ENCODE measurements at regions not wholly inside any gene's neighbourhood (a gene's known extent, or its start where the extent isn't known, plus 50 kb on each side); places are given as distances from the start of the nearest gene placed in this dataset.
"Not testable (repeated sequence)": the region's sequence is repeated elsewhere in the genome, so short reads cannot be mapped to it uniquely, and the experiment has no call there.

DNA sequence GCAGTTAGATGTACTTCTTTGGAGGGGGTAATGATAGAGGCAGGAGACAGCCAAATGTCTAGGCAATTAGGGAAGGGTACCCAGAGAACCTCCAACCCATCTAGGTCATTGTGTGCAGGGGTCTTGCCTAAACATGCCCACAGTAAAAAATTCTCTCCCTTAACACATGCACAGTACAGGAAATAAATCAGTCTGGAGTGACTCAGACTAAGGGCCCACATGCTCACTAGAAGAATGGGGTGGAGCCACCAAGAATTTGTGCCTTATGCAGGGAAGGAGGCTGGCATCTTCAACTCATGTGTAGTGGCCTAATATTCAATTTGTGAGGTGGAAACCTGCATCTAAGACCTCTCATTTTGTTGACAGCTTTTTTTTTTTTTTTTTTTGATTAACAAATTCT, 945.3 kb upstream of the GRIA3 start:
- no peak overlapping the region for H3K4me3 Mint-ChIP-seq
- no peak for DNase-seq

DNA sequence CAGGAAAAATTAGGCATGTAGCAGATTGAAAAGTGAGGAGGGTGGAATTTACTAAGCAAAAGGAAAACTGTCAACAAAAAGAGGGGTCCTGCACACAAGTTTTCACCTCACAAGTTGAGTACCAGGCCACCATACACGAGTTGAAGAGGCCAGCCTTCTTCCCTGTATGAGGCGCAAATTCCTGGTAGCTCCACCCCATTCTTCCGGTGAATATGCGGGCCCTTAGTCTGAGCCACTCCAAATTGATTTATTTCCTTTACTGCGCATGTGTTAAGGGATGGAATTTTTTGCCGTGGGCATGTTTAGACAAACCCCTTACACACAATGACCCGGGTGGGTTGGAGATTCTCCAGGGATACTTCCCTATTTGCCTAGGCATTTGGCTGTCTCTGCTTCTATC, 942.1 kb upstream of the GRIA3 start:
- no peaks in the 10 kb centered on the region for H3K9me3 Mint-ChIP-seq
- no peak for DNase-seq
- H3K36me3 Mint-ChIP-seq: no peaks in the 10 kb centered on the region
- H3K27ac Mint-ChIP-seq: no peak overlapping the region
- no peaks in the 10 kb centered on the region for H3K27me3 Mint-ChIP-seq
- H3K4me1 Mint-ChIP-seq: no peaks in the 10 kb centered on the region
- CTCF ChIA-PET: no interaction called here
- no peak overlapping the region for H3K4me3 Mint-ChIP-seq

More for the DNA sequence above, 945.3 kb upstream of the GRIA3 start:
- H3K27ac Mint-ChIP-seq: no peak overlapping the region
- H3K9me3 Mint-ChIP-seq: no peaks in the 10 kb centered on the region
- CTCF ChIA-PET: no interaction called here
- no peaks in the 10 kb centered on the region for H3K4me1 Mint-ChIP-seq
- no peaks in the 10 kb centered on the region for H3K36me3 Mint-ChIP-seq
- H3K27me3 Mint-ChIP-seq: no peaks in the 10 kb centered on the region

DNA sequence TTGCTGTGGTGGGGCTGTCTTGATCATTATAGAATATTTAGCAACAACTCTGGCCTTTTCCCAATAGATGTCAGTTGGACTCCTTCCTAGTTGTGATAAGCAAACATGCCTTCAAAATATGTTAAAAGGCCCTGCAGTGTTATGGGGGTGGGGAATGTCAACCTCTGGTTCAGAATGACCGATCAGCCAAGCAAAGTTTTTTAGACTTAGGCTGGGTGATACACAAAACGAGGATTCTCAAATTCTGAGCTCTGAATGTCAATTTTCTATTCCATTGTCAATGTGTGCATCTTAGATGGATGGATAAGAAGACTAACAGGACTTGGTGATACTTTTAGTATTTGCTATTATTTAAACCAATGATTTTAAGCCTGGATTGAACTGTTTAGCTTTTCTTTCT, 940.0 kb upstream of the GRIA3 start:
- H3K27ac Mint-ChIP-seq: no peak overlapping the region
- H3K27me3 Mint-ChIP-seq: no peaks in the 10 kb centered on the region
- no peaks in the 10 kb centered on the region for H3K9me3 Mint-ChIP-seq
- no peaks in the 10 kb centered on the region for H3K36me3 Mint-ChIP-seq
- H3K4me3 Mint-ChIP-seq: no peak overlapping the region
- CTCF ChIA-PET: no interaction called here
- H3K4me1 Mint-ChIP-seq: no peaks in the 10 kb centered on the region
- DNase-seq: no peak

DNA sequence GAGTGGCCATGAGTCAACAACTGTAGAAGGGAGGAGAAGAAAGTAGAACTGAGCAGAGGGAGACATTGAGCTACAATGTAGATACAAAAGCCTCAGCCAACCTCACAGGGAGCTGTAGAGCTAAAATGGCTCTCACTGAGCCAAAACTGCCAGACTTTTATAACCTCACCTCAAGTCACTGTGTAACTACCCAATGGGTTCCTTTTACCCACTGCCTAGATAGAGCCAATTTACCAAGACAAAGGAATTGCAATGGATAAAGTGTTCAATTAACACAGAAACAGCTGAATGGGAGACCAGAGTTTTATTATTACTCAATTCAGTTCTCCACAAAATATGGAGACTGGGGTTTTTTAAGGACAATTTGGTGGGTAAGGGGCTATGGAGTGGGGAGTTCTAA, 938.9 kb upstream of the GRIA3 start:
- Mint-ChIP-seq H3K27me3 (no peaks in the 10 kb centered on the region), H3K9me3 (no peaks in the 10 kb centered on the region), H3K4me1 (no peaks in the 10 kb centered on the region), H3K4me3 (no peak overlapping the region), H3K27ac (no peak overlapping the region), H3K36me3 (no peaks in the 10 kb centered on the region)
- CTCF ChIA-PET: no interaction called here
- no peak for DNase-seq

DNA sequence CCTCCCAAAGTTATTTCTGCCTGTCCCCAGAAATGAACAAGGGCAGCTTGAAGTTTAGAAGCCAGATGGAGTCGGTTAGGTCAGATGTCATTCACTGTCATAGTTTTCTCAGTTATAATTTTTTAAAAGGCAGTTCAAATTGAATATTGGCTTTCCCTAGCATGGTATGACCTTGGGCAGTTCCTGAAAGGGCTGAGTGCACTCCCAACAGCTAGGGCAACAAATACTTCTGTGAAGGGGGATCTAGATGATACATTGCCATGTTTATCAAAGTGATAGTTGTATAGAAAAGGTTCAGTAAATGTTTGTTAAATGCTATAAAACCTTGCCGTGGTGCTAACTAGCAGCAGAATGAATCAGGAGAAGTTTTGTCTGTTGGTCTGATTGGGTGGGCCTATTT, 938.1 kb upstream of the GRIA3 start:
- no peaks in the 10 kb centered on the region for H3K27me3 Mint-ChIP-seq
- H3K27ac Mint-ChIP-seq: no peak overlapping the region
- CTCF ChIA-PET: no interaction called here
- no peak overlapping the region for H3K4me3 Mint-ChIP-seq
- H3K4me1 Mint-ChIP-seq: no peaks in the 10 kb centered on the region
- H3K36me3 Mint-ChIP-seq: no peaks in the 10 kb centered on the region
- DNase-seq: no peak
- H3K9me3 Mint-ChIP-seq: no peaks in the 10 kb centered on the region

DNA sequence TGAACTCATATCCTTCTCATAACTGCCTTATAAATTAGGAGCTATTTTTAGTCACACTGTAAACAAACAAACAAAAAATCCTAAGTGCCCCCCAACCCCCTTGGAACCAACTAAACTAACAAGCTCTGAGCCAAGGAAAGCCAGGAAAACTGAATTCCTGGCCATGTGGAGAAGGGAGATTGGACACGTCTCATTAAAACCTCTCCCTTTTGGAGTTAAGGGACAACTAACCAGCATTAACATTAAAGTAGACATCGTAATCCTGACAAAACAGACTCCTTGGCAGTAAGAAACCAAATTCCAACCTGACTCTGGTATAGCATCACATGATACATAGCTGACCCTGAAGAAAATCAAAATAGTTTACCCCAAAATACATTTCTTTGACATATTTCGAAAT, 937.1 kb upstream of the GRIA3 start:
- CTCF ChIA-PET: no interaction called here
- H3K4me3 Mint-ChIP-seq: no peak overlapping the region
- no peak overlapping the region for H3K27ac Mint-ChIP-seq
- DNase-seq: no peak
- H3K36me3 Mint-ChIP-seq: no peaks in the 10 kb centered on the region
- H3K27me3 Mint-ChIP-seq: no peaks in the 10 kb centered on the region
- H3K9me3 Mint-ChIP-seq: no peaks in the 10 kb centered on the region
- no peaks in the 10 kb centered on the region for H3K4me1 Mint-ChIP-seq

DNA sequence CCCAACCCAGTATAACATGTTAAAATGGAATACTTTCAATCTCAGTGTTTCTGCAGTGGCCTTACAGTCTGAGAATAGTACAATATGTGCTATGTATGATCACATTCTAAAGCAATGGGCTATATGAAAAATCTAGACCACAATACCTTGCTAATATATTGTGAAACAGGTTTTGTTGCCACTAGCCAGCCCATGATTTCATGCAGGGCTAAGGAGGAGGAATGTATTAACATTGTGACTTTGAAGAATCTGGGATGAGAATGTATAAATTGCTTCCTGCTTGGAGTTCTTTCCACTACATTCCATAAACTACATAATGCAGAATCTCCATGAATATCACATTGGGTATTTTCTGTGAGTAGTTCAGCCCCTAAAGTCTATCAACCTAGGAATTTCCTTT, 935.4 kb upstream of the GRIA3 start:
- Mint-ChIP-seq H3K9me3 (no peaks in the 10 kb centered on the region), H3K4me1 (no peaks in the 10 kb centered on the region), H3K4me3 (no peak overlapping the region), H3K36me3 (no peaks in the 10 kb centered on the region), H3K27ac (no peak overlapping the region), H3K27me3 (no peaks in the 10 kb centered on the region)
- CTCF ChIA-PET: no interaction called here
- no peak for DNase-seq

DNA sequence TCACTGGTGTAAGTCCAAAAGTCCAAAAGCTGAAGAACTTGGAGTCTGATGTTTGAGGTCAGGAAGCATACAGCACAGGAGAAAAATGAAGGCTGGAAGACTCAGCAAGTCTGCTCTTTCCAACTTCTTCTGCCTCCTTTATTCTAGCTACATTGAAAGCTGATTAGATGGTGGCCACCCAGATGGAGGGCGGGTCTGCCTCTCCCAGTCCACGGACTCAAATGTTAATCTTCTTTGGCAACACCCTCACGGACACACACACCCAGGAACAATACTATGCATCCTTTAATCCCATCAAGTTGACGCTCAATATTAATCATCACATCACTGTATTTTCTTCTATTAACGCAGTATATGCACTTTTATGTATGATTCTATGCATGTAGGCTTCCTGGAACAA, 931.6 kb upstream of the GRIA3 start:
- no peaks in the 10 kb centered on the region for H3K9me3 Mint-ChIP-seq
- no peak overlapping the region for H3K27ac Mint-ChIP-seq
- no peaks in the 10 kb centered on the region for H3K27me3 Mint-ChIP-seq
- no peaks in the 10 kb centered on the region for H3K36me3 Mint-ChIP-seq
- no peaks in the 10 kb centered on the region for H3K4me1 Mint-ChIP-seq
- DNase-seq: no peak
- no peak overlapping the region for H3K4me3 Mint-ChIP-seq
- CTCF ChIA-PET: no interaction called here

DNA sequence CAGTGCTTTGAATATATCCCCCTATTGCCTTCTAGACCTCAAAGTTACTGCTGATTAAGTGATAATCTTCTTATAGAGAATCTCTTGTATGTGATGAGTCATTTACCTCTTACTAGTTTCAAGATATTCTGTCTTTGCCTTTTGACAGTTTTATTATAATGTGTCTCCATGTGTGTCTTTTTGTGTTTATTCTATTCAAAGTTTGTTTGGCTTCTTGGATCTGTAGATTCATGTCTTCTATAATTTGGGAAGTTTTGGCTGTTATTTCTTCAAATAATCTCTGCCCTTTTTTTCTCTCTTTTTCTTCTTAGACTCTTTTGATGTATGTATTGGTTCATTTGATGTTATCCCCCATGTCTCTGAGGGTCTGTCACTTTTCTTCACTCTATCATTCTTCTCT, 915.7 kb upstream of the GRIA3 start:
- H3K9me3 Mint-ChIP-seq: peaks cover 4% of the 10 kb centered on the region
- no peak overlapping the region for H3K4me3 Mint-ChIP-seq
- no peaks in the 10 kb centered on the region for H3K36me3 Mint-ChIP-seq
- DNase-seq: no peak
- CTCF ChIA-PET: no interaction called here
- H3K27me3 Mint-ChIP-seq: no peaks in the 10 kb centered on the region
- no peaks in the 10 kb centered on the region for H3K4me1 Mint-ChIP-seq
- no peak overlapping the region for H3K27ac Mint-ChIP-seq

DNA sequence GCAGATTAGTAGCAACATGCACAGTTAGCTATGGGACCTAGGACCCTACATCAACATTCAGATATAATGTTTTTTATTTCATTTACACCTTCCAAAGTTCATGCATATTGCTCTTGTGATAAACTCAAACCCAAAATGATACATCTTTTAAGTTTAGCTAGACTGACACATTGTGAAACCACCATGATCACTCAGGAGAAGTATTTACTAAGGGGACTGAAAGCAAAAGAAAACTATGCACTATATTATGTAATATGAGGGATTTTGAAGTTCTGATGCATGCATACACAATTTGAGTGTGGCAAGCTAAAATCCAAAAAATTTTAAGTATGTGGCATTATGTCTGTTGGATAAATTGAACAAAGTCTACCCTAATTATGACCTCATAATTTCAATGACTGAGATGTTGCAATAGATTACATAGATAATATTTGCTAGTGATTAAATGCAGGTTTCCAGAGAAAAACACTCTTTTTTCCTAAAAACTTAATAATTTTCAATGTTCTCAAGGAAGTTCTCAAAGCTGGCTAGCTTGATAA, 914.8 kb upstream of the GRIA3 start:
- H3K27me3 Mint-ChIP-seq: no peaks in the 10 kb centered on the region
- H3K4me1 Mint-ChIP-seq: no peaks in the 10 kb centered on the region
- H3K27ac Mint-ChIP-seq: no peak overlapping the region
- no peak overlapping the region for H3K4me3 Mint-ChIP-seq
- no peak for DNase-seq
- CTCF ChIA-PET: no interaction called here
- peaks cover 4% of the 10 kb centered on the region for H3K9me3 Mint-ChIP-seq
- no peaks in the 10 kb centered on the region for H3K36me3 Mint-ChIP-seq

DNA sequence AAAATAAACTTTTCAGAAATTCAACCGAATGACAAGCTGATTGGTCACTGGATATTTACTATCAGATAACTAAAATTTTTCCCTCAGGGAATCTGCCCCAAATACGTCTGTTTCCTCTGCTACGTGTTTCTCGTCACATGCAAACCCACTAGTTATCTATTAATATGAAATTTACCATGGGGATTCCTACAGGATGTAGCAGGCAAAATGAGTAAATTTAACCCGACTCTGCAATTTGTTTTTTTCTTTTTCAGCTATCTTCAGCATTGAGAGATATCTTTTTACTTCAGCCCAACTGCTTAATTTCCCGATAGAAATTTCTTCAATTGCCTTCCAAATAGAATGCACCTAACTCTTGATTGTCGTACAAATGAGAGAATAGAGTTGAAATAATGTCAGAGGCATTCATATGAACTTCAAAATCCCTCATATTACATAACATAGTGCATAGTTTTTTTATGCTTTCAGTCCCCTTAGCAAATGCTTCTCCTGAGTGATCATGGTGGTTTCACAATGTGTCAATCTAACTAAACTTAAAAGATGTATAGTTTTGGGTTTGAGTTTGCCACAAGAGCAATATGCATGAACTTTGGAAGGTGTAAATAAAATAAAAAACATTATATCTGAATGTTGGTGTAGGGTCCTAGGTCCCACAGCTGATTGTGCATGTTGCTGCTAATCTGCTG, 913.1 kb upstream of the GRIA3 start:
- H3K4me1 Mint-ChIP-seq: no peaks in the 10 kb centered on the region
- CTCF ChIA-PET: no interaction called here
- H3K36me3 Mint-ChIP-seq: no peaks in the 10 kb centered on the region
- peaks cover 4% of the 10 kb centered on the region for H3K9me3 Mint-ChIP-seq
- no peak overlapping the region for H3K27ac Mint-ChIP-seq
- DNase-seq: no peak
- no peaks in the 10 kb centered on the region for H3K27me3 Mint-ChIP-seq
- no peak overlapping the region for H3K4me3 Mint-ChIP-seq

DNA sequence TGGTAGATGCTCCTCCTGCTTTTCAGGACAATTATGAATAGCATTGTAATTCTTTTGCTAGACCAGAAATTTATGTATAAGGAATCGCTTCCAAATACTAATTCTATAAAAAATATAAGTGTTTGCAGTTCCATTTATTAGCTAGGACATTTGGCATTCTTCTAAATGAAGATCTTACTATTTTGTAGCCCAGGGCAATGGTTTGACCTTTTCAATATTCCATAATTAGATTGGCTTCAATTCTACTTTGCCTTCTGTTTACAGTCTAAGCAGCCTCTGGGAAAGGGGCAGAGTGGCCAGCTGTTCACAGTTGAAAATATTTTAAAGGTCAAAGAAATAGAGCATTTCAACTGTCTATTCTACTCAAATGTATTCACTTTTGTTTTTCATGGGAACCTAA, 912.1 kb upstream of the GRIA3 start:
- Mint-ChIP-seq H3K27ac (no peak overlapping the region), H3K4me1 (no peaks in the 10 kb centered on the region), H3K4me3 (no peak overlapping the region), H3K36me3 (no peaks in the 10 kb centered on the region), H3K9me3 (peaks cover 4% of the 10 kb centered on the region), H3K27me3 (no peaks in the 10 kb centered on the region)
- DNase-seq: no peak
- CTCF ChIA-PET: no interaction called here

DNA sequence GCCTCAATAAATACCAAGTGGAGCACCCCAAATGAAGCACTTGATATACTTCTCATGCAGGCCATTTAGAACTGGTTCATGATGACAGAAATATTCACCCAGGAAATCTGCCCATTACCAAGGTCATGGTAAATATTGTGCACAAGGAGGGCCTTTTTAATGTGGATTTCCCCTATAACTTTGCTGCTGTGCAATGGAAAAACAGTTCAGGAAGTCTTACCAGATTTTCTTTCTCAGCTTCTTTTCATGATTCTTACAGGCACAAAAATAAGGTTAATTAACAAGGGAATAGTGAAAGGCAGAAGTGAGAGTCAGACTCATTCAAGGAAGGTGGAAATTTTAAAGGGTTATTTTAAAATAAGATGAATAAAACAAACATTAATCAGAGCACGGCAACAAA, 904.3 kb upstream of the GRIA3 start:
- CTCF ChIA-PET: no interaction called here
- Mint-ChIP-seq H3K27ac (no peak overlapping the region), H3K4me3 (no peak overlapping the region), H3K36me3 (no peaks in the 10 kb centered on the region), H3K27me3 (no peaks in the 10 kb centered on the region), H3K9me3 (no peaks in the 10 kb centered on the region), H3K4me1 (no peaks in the 10 kb centered on the region)
- DNase-seq: no peak

DNA sequence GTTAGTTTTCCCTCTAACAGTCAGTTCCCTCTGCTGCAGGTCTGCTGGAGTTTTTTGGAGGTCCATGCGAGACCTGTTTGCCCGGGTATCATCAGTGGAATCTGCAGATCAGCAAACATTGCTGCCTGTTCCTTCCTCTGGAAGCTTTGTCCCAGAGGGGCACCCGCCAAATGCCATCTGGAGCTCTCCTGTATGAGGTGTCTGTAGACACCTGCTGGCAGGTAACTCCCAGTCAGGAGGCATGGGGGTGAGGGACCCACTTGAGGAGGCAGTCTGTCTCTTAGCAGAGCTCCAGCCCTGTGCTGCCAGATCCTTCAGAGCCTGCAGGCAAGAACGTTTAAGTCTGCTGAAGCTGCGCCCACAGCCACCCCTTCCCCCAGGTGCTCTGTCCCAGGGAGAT, 884.3 kb upstream of the GRIA3 start:
- H3K36me3 Mint-ChIP-seq, H3K9me3 Mint-ChIP-seq, H3K27ac Mint-ChIP-seq, H3K4me3 Mint-ChIP-seq, H3K4me1 Mint-ChIP-seq, DNase-seq, H3K27me3 Mint-ChIP-seq, CTCF ChIA-PET: not testable (repeated sequence)

DNA sequence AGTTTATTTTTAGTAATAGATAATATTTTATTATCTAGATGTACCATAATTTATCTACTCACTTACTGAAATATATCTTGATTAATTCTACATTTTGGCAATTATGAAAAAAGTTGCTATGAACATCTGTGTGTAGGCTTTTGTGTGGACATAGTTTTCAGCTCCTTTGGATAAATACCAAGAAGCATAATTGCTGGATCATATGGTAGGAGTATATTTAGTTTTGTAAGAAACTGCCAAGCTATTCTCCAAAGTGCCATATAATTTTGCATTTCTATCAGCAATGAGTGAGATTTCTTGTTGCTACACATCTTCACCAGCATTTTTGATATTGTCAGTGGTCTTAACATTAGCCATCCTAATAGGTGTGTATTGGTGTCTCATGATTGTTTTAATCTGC, 882.6 kb upstream of the GRIA3 start:
- no peak for DNase-seq
- H3K27ac Mint-ChIP-seq: no peak overlapping the region
- no peak overlapping the region for H3K4me3 Mint-ChIP-seq
- H3K4me1 Mint-ChIP-seq: no peaks in the 10 kb centered on the region
- no peaks in the 10 kb centered on the region for H3K27me3 Mint-ChIP-seq
- H3K9me3 Mint-ChIP-seq: peaks cover 4% of the 10 kb centered on the region
- H3K36me3 Mint-ChIP-seq: no peaks in the 10 kb centered on the region
- CTCF ChIA-PET: no interaction called here

DNA sequence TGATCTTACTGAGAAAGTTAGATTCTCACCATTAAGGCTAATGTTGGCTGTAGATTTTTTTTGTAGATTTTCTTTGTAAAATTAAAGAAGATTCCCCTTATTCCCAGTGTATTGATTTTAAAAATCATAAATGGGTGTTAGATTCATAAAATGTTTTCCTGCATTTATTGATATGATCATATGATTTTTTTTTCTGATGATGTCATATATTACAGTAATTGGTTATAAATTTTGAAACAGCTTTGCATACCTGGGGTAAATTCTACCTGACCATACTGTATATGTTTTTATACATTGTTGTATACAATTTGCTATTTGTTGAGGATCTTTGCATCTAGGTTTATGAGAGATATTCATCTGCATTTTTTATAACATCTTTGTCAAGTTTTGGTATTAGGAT, 880.3 kb upstream of the GRIA3 start:
- Mint-ChIP-seq H3K4me1 (no peaks in the 10 kb centered on the region), H3K27me3 (no peaks in the 10 kb centered on the region)
- no peak for DNase-seq

More for the DNA sequence above, 880.3 kb upstream of the GRIA3 start:
- H3K4me3 Mint-ChIP-seq: no peak overlapping the region
- CTCF ChIA-PET: no interaction called here
- H3K9me3 Mint-ChIP-seq: peaks cover 4% of the 10 kb centered on the region
- no peak overlapping the region for H3K27ac Mint-ChIP-seq
- no peaks in the 10 kb centered on the region for H3K36me3 Mint-ChIP-seq
